ENCODE measurements at regions not wholly inside any gene's neighbourhood (a gene's known extent, or its start where the extent isn't known, plus 50 kb on each side); places are given as distances from the start of the nearest gene placed in this dataset.

DNA sequence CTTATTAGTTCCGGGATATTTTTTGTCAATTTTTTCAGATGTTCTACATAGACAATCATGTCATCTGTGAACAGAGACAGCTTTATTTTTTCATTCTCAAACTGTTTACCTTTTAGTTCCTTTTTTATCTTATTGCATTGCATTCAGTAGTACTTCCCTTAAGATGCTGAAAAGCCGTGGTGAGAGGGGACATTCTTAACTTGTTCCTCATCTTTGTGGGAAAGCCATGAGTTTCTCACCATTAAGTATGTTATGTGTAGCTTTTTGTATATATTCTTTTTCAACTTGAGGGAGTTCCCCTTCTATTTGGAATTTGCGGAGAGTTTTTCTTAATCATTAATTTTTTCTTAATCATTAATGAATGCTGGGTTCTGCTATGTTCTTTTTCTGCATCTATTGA lies 1727.1 kb upstream of the SEL1L start:
- Mint-ChIP-seq H3K4me1 (no peaks in the 10 kb centered on the region), H3K9me3 (peaks cover 2% of the 10 kb centered on the region), H3K36me3 (ENCODE audit: low read depth) (no peaks in the 10 kb centered on the region), H3K27ac (ENCODE audit: unreplicated experiment) (no peak overlapping the region), H3K4me3 (no peak overlapping the region), H3K27me3 (ENCODE audit: low read depth) (no peaks in the 10 kb centered on the region)
- TF ChIP-seq, protein P1, sequence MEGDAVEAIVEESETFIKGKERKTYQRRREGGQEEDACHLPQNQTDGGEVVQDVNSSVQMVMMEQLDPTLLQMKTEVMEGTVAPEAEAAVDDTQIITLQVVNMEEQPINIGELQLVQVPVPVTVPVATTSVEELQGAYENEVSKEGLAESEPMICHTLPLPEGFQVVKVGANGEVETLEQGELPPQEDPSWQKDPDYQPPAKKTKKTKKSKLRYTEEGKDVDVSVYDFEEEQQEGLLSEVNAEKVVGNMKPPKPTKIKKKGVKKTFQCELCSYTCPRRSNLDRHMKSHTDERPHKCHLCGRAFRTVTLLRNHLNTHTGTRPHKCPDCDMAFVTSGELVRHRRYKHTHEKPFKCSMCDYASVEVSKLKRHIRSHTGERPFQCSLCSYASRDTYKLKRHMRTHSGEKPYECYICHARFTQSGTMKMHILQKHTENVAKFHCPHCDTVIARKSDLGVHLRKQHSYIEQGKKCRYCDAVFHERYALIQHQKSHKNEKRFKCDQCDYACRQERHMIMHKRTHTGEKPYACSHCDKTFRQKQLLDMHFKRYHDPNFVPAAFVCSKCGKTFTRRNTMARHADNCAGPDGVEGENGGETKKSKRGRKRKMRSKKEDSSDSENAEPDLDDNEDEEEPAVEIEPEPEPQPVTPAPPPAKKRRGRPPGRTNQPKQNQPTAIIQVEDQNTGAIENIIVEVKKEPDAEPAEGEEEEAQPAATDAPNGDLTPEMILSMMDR (conservative IDR thresholded peaks at IDR 0.05), result no peak
- DNase-seq (ENCODE audit: low read depth, low spot score), result no peak

GRCh38 chr14:83269583-83269982 lies 1735.9 kb upstream of the SEL1L start:
- Mint-ChIP-seq H3K9me3 (no peaks in the 10 kb centered on the region), H3K27ac (ENCODE audit: unreplicated experiment) (no peak overlapping the region), H3K4me3 (no peak overlapping the region), H3K4me1 (peaks cover 6% of the 10 kb centered on the region), H3K27me3 (ENCODE audit: low read depth) (no peaks in the 10 kb centered on the region), H3K36me3 (ENCODE audit: low read depth) (no peaks in the 10 kb centered on the region)
- TF ChIP-seq, protein P1 (conservative IDR thresholded peaks at IDR 0.05), result no peak
- DNase-seq (ENCODE audit: low read depth, low spot score), result no peak

GRCh38 chr14:83271663-83272062 lies 1738.0 kb upstream of the SEL1L start:
- Mint-ChIP-seq H3K9me3 (no peaks in the 10 kb centered on the region), H3K27ac (ENCODE audit: unreplicated experiment) (no peak overlapping the region), H3K36me3 (ENCODE audit: low read depth) (no peaks in the 10 kb centered on the region), H3K4me3 (no peak overlapping the region), H3K27me3 (ENCODE audit: low read depth) (no peaks in the 10 kb centered on the region), H3K4me1 (peaks cover 6% of the 10 kb centered on the region)
- no peak for DNase-seq (ENCODE audit: low read depth, low spot score)
- TF ChIP-seq, protein P1 (conservative IDR thresholded peaks at IDR 0.05), result no peak

DNA sequence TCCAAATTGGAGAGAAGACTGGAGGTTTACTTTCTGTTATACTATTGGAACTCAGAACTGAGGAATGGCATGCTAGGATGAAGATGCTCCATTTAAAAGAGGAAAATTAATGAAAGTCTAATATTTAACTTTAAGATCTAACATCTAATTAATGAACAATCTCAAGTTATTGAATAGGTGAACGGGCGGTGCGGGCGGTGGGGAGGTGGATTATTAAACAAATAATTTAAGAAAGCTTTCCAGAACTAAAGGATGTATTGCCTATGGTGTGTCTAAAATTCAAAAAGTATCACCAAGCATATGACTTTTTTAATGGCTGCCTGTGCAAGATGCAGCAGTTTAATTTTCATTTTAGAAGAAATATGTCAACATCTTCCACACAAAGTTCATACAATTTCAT lies 1747.1 kb upstream of the SEL1L start:
- Mint-ChIP-seq H3K27me3 (ENCODE audit: low read depth) (no peaks in the 10 kb centered on the region), H3K4me3 (no peak overlapping the region), H3K27ac (ENCODE audit: unreplicated experiment) (no peak overlapping the region), H3K9me3 (peaks cover 5% of the 10 kb centered on the region), H3K36me3 (ENCODE audit: low read depth) (no peaks in the 10 kb centered on the region), H3K4me1 (no peaks in the 10 kb centered on the region)
- DNase-seq (ENCODE audit: low read depth, low spot score), result no peak
- TF ChIP-seq, protein P1 (conservative IDR thresholded peaks at IDR 0.05), result no peak

DNA sequence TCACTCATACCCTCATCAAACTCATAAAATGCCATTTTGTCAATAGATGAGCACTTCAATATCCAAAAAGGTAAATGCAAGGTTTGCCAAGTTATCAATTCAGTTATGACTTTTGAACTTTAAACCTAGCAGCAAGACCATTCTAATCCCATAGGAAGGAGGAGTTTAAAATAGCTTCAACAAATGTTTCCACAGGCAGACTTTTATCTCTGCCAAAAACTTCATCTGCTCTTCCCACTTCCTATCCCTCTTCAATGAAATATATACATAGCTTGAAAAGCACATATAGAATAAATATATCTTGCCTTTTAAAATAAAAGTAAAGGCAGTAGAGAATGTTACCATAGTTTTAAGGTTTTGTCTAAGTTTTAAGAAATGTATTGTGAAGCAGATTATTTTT lies 1749.1 kb upstream of the SEL1L start:
- TF ChIP-seq, protein P1 (conservative IDR thresholded peaks at IDR 0.05), result no peak
- Mint-ChIP-seq H3K27me3 (ENCODE audit: low read depth) (no peaks in the 10 kb centered on the region), H3K9me3 (peaks cover 4% of the 10 kb centered on the region), H3K36me3 (ENCODE audit: low read depth) (no peaks in the 10 kb centered on the region), H3K4me3 (no peak overlapping the region), H3K4me1 (no peaks in the 10 kb centered on the region), H3K27ac (ENCODE audit: unreplicated experiment) (no peak overlapping the region)
- DNase-seq (ENCODE audit: low read depth, low spot score), result no peak

GRCh38 chr14:83287300-83287699 lies 1753.6 kb upstream of the SEL1L start:
- Mint-ChIP-seq H3K27ac (ENCODE audit: unreplicated experiment) (no peak overlapping the region), H3K4me1 (no peaks in the 10 kb centered on the region), H3K9me3 (no peaks in the 10 kb centered on the region), H3K27me3 (ENCODE audit: low read depth) (no peaks in the 10 kb centered on the region), H3K36me3 (ENCODE audit: low read depth) (no peaks in the 10 kb centered on the region), H3K4me3 (no peak overlapping the region)
- TF ChIP-seq, protein P1 (conservative IDR thresholded peaks at IDR 0.05), result no peak
- no peak for DNase-seq (ENCODE audit: low read depth, low spot score)
